ENCODE measurements at regions not wholly inside any gene's neighbourhood (a gene's known extent, or its start where the extent isn't known, plus 50 kb on each side); places are given as distances from the start of the nearest gene placed in this dataset.

DNA sequence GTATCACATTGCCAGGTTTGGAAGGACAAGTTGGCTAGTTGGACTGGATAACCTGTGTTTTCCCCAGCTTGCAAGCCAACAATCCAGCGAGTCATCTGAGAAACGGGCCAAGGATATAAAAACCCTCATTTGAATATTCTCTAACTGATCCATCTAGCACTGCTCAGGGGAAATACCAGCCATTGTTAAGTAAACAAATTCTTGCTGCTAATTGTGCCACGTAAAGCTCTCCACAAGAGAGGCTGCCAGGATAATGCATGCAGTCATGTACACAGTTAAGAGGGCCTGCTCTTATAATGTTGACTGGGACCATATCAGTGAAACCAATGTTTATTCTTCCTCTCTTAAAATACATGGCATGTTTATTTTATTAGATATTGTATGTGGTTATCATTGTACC is 663.2 kb upstream of the SGCG start:
- in situ Hi-C loops (cut with HindIII; ENCODE audit: low pct_unique_long_range_greater_than_20kb, low sequenced_read_pairs), result no loop called here
- no peak for DNase-seq (ENCODE audit: low read depth, low spot score)

DNA sequence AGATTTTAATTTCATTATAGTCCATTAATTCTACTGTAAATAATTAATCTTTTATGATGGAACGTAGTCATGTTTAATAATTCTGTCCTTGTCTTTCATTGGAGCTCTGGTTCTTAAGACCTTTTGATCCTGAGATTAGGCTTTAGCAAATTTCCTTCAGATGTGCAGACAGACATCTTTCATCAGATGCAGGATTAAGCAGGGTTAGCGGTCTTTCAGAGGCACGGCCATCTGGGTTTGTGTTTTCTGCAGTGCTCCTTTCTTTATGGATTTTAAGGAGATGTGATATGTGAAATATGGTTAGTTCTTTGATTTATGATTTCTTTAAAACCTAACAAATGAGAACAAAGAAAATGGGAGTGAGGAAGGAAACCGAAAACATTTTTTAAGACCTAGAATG is 643.9 kb upstream of the SGCG start:
- no peak for DNase-seq (ENCODE audit: low read depth, low spot score)
- in situ Hi-C loops (cut with HindIII; ENCODE audit: low pct_unique_long_range_greater_than_20kb, low sequenced_read_pairs), result no loop called here

DNA sequence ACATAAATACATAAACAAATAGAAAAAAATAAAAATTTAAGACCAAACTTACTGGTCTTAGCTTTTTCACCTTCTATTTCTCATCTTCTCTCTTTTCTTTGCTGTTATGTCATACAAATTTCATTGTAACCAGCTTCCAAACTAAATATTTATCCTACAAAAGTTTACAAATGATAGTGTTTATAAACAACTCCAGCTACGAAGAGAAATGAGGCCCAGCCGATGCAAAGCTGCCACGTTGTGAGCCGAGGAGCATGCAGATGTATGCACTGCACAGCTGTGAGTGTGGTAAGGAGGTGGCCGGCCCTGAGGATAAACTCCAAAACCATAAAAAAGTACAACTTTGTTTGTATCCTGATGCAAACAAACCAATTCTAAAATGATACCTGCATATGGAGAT is 642.4 kb upstream of the SGCG start:
- in situ Hi-C loops (cut with HindIII; ENCODE audit: low pct_unique_long_range_greater_than_20kb, low sequenced_read_pairs), result no loop called here
- DNase-seq (ENCODE audit: low read depth, low spot score), result no peak

DNA sequence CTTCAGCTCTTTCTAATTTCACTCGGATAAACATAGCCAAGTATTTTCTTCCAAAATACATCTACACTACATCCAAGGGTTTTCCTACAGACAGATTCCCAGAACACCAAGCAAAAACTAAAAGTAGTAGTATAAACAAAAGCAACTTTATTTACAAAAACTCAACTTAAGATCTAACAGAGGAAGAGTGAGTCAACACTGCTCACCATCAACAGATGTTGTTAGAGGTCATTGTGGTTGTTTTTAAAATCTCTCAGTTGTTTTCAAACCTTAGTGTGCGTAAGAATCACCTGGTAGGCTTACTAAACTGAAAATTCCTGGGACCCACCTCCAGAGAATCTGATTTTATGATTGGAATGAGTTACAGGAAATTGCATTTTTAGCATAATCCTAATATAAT is 631.7 kb upstream of the SGCG start:
- DNase-seq (ENCODE audit: low read depth, low spot score), result no peak
- in situ Hi-C loops (cut with HindIII; ENCODE audit: low pct_unique_long_range_greater_than_20kb, low sequenced_read_pairs), result no loop called here

DNA sequence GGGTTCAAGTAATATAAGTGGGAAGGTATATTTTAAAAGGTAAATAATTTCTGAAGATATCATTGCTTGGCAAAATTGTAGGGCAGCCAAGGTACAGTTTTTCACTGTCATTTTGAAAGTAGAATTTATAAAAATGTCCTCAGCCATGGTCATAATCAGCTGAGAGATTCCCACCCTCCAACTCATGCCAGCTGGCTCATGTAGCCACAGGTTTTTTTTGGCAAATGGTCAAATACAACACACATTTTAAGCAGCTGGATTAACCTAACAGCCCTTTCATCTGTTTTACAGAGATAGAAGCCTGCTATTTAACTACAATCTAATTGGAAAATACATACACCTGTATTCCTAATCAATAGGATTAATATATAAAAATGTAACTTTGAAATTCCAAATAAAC is 619.2 kb upstream of the SGCG start:
- in situ Hi-C loops (cut with HindIII; ENCODE audit: low pct_unique_long_range_greater_than_20kb, low sequenced_read_pairs), result no loop called here
- no peak for DNase-seq (ENCODE audit: low read depth, low spot score)

DNA sequence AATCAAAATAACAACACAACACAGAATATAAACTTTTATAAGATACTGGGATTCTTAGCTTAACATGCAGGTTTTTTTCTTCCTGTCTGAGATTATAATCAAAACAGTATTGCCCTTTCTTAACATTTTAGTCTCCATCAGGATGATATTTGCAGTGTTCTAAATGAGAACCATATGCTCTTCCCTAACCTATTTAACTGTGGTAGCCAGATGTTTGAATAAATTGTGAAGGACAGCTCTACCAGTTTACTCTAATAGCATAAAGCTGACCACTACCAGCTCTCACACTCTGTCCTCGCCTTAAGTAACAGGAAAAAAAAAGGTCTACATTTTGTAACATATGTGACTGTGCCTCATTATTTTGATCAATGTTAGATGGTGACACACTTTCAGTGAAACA is 618.7 kb upstream of the SGCG start:
- in situ Hi-C loops (cut with HindIII; ENCODE audit: low pct_unique_long_range_greater_than_20kb, low sequenced_read_pairs), result no loop called here
- DNase-seq (ENCODE audit: low read depth, low spot score), result no peak

DNA sequence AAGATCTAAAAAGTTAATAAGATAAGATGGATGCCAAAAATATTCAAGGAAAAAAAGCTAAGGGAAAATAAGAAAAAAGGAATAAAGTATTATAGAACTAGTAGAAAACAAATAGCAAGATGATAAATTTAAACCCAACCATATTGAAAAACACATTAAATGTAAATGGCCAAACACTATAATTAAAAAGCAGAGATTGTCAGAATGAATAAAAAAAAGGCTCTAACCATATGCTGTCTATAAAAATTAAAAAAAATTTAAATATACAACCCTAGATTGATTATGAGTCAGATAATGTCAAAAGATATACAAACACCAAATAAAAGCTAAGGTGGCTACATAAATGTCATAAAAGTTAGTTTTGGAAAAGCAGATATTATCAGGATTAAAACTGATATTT is 617.5 kb upstream of the SGCG start:
- in situ Hi-C loops (cut with HindIII; ENCODE audit: low pct_unique_long_range_greater_than_20kb, low sequenced_read_pairs), result no loop called here
- DNase-seq (ENCODE audit: low read depth, low spot score), result no peak

DNA sequence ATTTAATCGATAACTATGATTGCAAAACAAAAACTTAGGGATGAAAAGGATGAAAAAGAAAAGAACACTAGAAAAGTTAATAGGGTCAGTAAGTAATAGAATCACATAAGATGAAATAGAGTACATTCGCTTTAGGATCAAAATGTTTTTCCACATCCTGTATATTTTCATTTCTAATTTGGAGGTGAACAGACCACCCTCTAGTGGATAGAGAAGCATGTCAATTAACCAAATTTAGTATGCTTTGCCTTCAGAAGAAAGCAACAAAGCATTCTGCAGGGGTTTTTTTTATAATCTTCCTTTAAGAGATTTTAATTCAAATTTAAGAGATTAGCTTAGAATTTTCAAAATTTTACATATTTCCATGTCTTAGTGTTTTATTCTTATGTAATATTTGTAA is 611.0 kb upstream of the SGCG start:
- in situ Hi-C loops (cut with HindIII; ENCODE audit: low pct_unique_long_range_greater_than_20kb, low sequenced_read_pairs), result no loop called here
- DNase-seq (ENCODE audit: low read depth, low spot score), result peak; percentile 4

DNA sequence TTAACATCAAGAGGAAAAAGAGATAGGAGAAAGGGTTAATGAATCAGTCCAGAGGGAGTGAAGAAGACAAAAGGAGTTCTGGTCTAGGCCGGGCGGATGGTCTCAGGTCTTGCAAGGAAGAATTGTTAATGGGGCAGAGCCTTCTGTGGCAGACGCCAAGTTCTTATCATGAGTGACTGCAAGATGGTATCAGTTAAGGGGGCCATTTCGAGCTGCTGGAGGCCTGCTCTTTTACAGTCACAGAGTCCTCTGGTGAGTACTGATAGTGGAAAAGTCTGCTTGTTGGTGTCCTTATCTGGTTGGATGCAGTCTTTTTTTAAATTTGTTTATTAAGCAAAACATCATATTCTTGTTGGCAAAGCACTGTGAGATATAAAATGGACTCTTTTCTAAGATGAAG is 590.9 kb upstream of the SGCG start:
- in situ Hi-C loops (cut with HindIII; ENCODE audit: low pct_unique_long_range_greater_than_20kb, low sequenced_read_pairs), result no loop called here

DNA sequence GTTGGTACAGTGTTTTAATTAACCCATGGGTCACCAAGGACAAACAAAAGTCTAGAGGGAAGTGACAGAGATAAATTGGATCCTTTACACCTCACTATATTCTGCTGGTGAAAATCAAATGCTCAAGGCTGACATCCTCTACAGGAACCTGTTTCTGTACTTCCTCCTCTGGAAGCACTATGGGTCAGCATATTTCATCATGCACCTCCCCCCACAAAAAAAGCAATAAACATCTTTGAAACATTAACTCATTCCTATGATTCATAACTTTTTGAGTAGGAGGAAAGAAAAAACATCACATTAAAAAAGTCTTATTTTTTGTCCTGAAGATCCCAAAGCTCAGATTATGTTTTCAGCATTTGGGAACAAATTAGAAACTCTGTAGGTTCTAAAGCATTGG is 588.3 kb upstream of the SGCG start:
- no peak for DNase-seq (ENCODE audit: low read depth, low spot score)
- in situ Hi-C loops (cut with HindIII; ENCODE audit: low pct_unique_long_range_greater_than_20kb, low sequenced_read_pairs), result no loop called here

More for the DNA sequence above, 590.9 kb upstream of the SGCG start:
- DNase-seq (ENCODE audit: low read depth, low spot score), result no peak

DNA sequence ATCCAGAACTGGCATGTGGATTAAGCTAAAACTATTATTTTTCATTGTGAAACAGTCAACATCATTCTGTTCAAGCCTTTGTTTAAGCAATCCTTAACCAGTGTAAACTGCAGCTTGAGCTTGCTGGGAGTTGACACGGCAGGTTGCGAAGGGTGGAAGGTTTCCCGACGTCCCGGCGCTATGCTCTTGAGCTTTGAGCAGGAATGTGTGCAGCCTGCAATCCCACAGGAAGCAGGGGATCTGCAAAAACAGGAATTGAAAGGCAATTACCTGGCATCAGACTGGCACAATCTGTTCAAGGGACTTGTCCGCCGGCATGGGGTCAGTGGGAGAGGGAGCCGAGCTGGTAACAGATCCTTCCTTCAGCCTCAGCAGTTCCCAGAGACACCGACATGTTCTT is 586.7 kb upstream of the SGCG start:
- no peak for DNase-seq (ENCODE audit: low read depth, low spot score)
- in situ Hi-C loops (cut with HindIII; ENCODE audit: low pct_unique_long_range_greater_than_20kb, low sequenced_read_pairs), result no loop called here

DNA sequence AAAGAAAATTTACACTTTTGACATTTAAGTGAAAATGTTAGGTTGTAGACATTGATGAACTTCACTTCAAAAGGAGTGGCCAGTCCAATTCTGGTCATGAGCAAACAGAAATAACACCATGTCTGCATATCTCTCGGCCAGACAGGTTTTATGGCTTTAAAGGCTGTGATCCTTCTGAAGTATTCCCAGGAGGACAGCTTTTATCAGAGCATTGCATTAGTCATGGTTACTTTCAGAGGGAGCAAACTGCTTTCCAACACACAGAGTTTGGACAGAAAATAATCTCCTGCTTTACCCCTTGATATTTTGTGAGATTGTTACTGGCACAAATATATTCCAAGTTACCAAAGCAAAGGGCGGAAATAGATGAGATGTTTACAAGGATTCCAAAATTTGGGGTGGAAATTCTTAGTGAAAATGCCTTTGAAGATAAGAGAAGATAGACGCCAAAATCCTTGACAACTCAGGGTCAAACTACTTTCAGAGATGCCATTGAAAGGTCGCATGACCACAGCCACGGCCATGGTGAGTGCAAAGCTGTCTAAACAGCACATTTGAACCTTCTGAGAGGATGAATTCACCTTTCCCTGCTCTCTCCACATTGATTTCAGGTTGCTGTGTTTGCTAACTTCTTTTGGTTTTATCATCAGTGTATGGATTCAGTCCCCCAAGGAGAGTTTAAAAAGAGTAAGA is 584.5 kb upstream of the SGCG start:
- no peak for DNase-seq (ENCODE audit: low read depth, low spot score)
- in situ Hi-C loops (cut with HindIII; ENCODE audit: low pct_unique_long_range_greater_than_20kb, low sequenced_read_pairs), result no loop called here

DNA sequence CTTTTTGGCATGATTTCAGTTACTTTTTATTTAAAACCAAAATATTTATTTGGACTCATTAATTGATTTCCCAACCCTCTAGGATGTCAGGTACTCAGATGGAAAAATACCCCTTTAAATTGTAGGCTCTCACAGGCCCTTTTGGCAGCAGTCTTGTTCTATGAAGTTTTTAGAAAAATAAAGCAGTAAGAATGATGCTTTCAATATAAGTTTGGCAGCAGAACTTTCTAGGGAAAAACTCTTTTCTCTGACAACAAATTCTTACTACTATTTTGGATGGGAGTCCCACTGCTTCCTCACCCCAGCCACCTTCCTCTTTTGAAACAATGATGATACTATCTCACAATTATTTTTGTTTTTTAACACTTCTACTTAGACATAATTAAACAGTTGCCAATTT is 581.6 kb upstream of the SGCG start:
- DNase-seq (ENCODE audit: low read depth, low spot score), result no peak
- in situ Hi-C loops (cut with HindIII; ENCODE audit: low pct_unique_long_range_greater_than_20kb, low sequenced_read_pairs), result no loop called here

DNA sequence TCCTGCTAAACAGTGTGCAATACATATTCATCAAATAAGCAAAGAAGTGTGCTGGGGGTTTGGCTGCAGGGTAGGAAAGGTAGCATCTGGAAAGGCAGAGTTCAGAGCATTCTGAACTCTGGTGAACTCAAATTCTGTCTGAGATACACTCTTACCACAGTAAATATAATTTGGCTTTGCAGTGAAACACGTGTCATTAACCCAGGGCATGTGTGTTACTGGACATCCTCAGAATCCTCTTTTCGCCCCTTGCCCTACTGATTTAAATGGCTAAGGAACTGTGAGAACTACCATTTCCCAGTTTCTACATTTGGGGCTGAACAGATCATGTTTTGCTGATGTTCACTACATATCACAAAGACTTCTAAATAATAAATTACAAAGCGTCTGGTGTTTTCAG is 562.8 kb upstream of the SGCG start:
- DNase-seq (ENCODE audit: low read depth, low spot score), result no peak
- in situ Hi-C loops (cut with HindIII; ENCODE audit: low pct_unique_long_range_greater_than_20kb, low sequenced_read_pairs), result no loop called here

DNA sequence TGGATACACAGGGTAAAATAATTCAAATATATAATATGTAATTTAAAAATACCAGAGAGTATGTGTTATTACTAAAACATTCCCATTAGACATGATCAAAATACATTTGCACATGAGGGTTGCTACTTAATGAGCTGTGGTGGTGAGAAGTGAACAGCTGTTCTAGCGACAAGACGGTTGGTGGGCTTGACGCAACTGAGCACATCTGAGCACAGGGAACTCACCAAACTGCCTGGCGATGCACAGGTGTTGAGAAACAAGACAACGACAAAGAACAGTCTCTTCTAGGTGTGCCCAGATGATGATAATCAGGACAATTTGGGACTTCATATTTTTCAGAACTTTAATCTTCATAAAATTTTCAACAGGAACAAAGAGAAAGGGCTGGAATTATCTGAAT is 555.1 kb upstream of the SGCG start:
- in situ Hi-C loops (cut with HindIII; ENCODE audit: low pct_unique_long_range_greater_than_20kb, low sequenced_read_pairs), result no loop called here
- no peak for DNase-seq (ENCODE audit: low read depth, low spot score)

DNA sequence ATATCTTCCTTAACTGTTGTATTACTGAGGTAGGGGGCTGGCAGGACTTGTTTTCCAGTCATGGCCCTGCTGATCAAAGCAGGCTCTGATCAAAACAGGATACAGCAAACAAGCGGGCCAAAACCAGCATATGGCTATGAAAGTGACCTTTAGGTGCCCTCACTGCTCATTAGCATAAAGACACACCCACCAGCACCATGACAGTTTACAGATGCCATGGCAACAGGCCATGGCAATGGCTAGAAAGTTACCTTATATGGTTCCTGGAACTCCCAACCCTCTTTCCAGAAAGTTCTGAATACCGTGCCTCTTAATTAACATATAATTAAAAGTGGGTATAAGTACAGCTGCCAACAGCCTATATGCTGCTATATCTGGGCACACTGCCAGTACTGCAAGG is 551.4 kb upstream of the SGCG start:
- in situ Hi-C loops (cut with HindIII; ENCODE audit: low pct_unique_long_range_greater_than_20kb, low sequenced_read_pairs), result no loop called here
- no peak for DNase-seq (ENCODE audit: low read depth, low spot score)

DNA sequence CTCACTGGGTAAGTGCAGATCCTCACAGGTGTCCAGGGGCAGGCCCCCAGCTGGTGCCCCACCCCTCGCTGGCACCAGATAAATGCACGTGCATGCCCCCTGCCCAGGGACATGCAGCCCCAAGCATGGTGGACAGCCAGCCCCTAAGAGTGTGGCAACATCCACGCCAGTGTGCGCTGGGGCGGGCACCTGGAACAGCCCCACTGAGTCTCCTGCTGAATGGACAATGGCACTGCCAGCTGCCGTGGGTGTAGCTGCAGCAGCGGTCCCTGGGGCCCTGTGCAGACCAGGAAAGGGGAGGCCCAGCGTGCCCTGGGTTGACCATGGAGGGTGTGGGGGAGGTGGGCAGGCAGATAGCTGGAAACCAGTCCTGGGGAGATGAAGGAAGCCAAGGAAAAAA is 538.7 kb upstream of the SGCG start:
- in situ Hi-C loops (cut with HindIII; ENCODE audit: low pct_unique_long_range_greater_than_20kb, low sequenced_read_pairs), result no loop called here
- no peak for DNase-seq (ENCODE audit: low read depth, low spot score)

DNA sequence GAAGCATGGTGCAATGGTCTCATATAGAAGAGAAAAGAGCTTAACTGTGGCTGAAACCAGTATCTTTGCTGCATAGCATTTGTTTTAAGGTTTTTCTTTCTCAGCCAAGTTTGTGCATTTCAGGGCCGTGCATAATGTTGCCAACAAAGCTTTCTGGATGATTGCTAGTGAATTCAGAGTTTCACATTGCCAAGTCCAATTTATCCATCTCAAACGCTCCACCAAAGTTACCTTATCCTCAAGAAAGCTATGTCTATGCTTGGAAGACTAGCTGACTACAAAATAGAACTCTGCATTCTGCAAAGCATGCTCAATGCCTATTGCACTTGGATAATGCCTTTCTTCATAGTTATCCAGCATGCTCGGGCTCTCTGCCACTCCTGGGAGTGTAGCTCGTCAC is 535.8 kb upstream of the SGCG start:
- DNase-seq (ENCODE audit: low read depth, low spot score), result no peak
- in situ Hi-C loops (cut with HindIII; ENCODE audit: low pct_unique_long_range_greater_than_20kb, low sequenced_read_pairs), result no loop called here

DNA sequence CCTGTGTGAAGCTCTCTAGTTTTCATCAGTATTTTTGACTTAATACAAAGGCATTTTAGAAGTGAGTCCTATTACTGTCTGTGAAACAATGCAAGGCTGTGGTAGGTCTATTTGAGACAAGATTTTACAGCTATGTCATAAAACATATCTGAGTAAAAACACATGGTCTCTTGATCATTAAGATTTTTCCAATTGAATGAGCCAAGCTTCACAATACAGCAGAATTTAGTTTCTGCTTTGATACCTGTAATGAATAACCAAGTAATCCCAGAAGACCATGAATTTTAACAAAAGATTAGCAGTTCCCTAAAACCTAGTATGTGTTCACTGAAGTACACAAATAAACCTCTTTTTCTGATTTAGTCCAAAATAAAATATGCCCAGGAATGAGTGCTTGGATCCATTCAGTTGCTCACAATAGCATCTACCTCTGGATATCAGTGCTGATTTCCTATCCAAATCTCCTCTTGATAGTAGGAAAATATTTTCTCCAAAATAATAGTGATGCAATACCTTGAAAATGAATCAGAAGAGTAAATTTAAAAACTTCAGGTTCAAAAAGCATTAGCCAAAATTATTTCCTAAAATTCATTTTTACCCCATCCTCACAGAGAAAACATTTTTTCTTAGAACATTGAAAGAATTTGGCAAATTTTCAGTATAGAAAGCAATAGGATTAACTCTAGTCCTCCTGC is 533.5 kb upstream of the SGCG start:
- in situ Hi-C loops (cut with HindIII; ENCODE audit: low pct_unique_long_range_greater_than_20kb, low sequenced_read_pairs), result no loop called here
- DNase-seq (ENCODE audit: low read depth, low spot score), result no peak
